HG03139 (cell line): ENCODE measurements at regions not wholly inside any gene's neighbourhood (a gene's known extent, or its start where the extent isn't known, plus 50 kb on each side); places are given as distances from the start of the nearest gene placed in this dataset.
"Not testable (repeated sequence)": the region's sequence is repeated elsewhere in the genome, so short reads cannot be mapped to it uniquely, and the experiment has no call there.

Experiments
- ATAC-seq: cut with Tn5 transposase; IDR thresholded peaks from one replicate; pipeline ENCODE4 v1.9.1; 2021; ENCODE audit not compliant: unreplicated experiment

- no peak for ATAC-seq
Observed at GRCh38 chr14:97129639-97130038, 332.5 kb downstream of the VRK1 start.

- ATAC-seq, result not testable (repeated sequence)
Observed at GRCh38 chr14:97135847-97136246, 338.7 kb downstream of the VRK1 start.

- ATAC-seq, result no peak
Observed at GRCh38 chr14:97137705-97138104, 340.5 kb downstream of the VRK1 start.

GRCh38 chr14:97138801-97139200 is 341.6 kb downstream of the VRK1 start:
- ATAC-seq, result no peak

- no peak for ATAC-seq
Observed at GRCh38 chr14:97143011-97143410, 345.8 kb downstream of the VRK1 start.

- ATAC-seq, result no peak
Observed at GRCh38 chr14:97143456-97143855, 346.3 kb downstream of the VRK1 start.

- not testable (repeated sequence) for ATAC-seq
Observed at GRCh38 chr14:97148021-97148420, 350.8 kb downstream of the VRK1 start.

- ATAC-seq, result no peak
Observed at GRCh38 chr14:97149775-97150174, 352.6 kb downstream of the VRK1 start.

- ATAC-seq, result no peak
Observed at GRCh38 chr14:97153527-97153926, 356.3 kb downstream of the VRK1 start.

- no peak for ATAC-seq
Observed at GRCh38 chr14:97155320-97155719, 358.1 kb downstream of the VRK1 start.

- no peak for ATAC-seq
Observed at GRCh38 chr14:97155814-97156213, 358.6 kb downstream of the VRK1 start.

GRCh38 chr14:97156705-97157104 is 359.5 kb downstream of the VRK1 start:
- ATAC-seq, result no peak

- no peak for ATAC-seq
Observed at GRCh38 chr14:97158102-97158501, 360.9 kb downstream of the VRK1 start.

- no peak for ATAC-seq
Observed at GRCh38 chr14:97159124-97159523, 361.9 kb downstream of the VRK1 start.

GRCh38 chr14:97162621-97163020 is 365.4 kb downstream of the VRK1 start:
- no peak for ATAC-seq

- ATAC-seq, result no peak
Observed at GRCh38 chr14:97164021-97164420, 366.8 kb downstream of the VRK1 start.

GRCh38 chr14:97166497-97166896 is 369.3 kb downstream of the VRK1 start:
- ATAC-seq, result no peak

- ATAC-seq, result not testable (repeated sequence)
Observed at GRCh38 chr14:97167577-97167976, 370.4 kb downstream of the VRK1 start.

- ATAC-seq, result no peak
Observed at GRCh38 chr14:97172644-97173043, 375.5 kb downstream of the VRK1 start.

- no peak for ATAC-seq
Observed at GRCh38 chr14:97177016-97177415, 379.8 kb downstream of the VRK1 start.

GRCh38 chr14:97177635-97178034 is 380.5 kb downstream of the VRK1 start:
- no peak for ATAC-seq

- ATAC-seq, result no peak
Observed at GRCh38 chr14:97178781-97179180, 381.6 kb downstream of the VRK1 start.

- no peak for ATAC-seq
Observed at GRCh38 chr14:97179573-97179972, 382.4 kb downstream of the VRK1 start.
